OCI-LY1 (cell line): ENCODE measurements at regions not wholly inside any gene's neighbourhood (a gene's known extent, or its start where the extent isn't known, plus 50 kb on each side); places are given as distances from the start of the nearest gene placed in this dataset.

Experiments
- CTCF ChIP-seq: fragments of 200-600 bp; sonication (generic), shearing (Covaris generic); IDR thresholded peaks from 2 replicates; pipeline ENCODE4 v1.5.1; 2017; ENCODE audit warnings: mild to moderate bottlenecking, antibody characterized with exemption, low read length, moderate library complexity, mixed read lengths
- EZH2 ChIP-seq: fragments of 200-600 bp; sonication (generic), shearing (Covaris generic); IDR thresholded peaks from 2 replicates; pipeline ENCODE4 v1.8.0; 2017; ENCODE audit warnings: borderline replicate concordance, mixed run types, mild to moderate bottlenecking, antibody characterized with exemption, low read length, moderate library complexity, mixed read lengths

GRCh38 chr20:23284009-23284408, 66.6 kb upstream of the NXT1 start:
- TF ChIP-seq EZH2 = no peak
- TF ChIP-seq CTCF = no peak
